Activated B cell treated with CpG ODN at 0.5 μM for 24 hours (primary cell): ENCODE measurements at regions not wholly inside any gene's neighbourhood (a gene's known extent, or its start where the extent isn't known, plus 50 kb on each side); places are given as distances from the start of the nearest gene placed in this dataset.

ENCODE experiments used
- ATAC-seq: fragments of 200-7000 bp; cut with Tn5 transposase; one replicate; pipeline ENCODE4 v1.10.0; 2021; ENCODE audit warnings: low read depth, mild to moderate bottlenecking, moderate library complexity
- CTCF ChIA-PET: fragments of 350-600 bp; sonication (Branson Sonifier 250); formaldehyde crosslinking; loops from one replicate; lab custom pipeline; 2021; ENCODE audit warnings: antibody characterized with exemption; lab: Charles Lee
- POLR2A ChIA-PET: fragments of 350-600 bp; sonication (Branson Sonifier 250); formaldehyde crosslinking; loops from one replicate; lab custom pipeline; 2021; ENCODE audit warnings: antibody characterized with exemption; lab: Charles Lee
- DNase-seq: peaks from one replicate; pipeline ENCODE4 v3.0.0; 2022
- H3K27ac Mint-ChIP-seq: one replicate; pipeline ENCODE4 v1.8.0; 2020; ENCODE audit warnings: mixed read lengths
- H3K27me3 Mint-ChIP-seq: one replicate; pipeline ENCODE4 v1.8.0; 2021; ENCODE audit warnings: mixed read lengths
- H3K36me3 Mint-ChIP-seq: one replicate; pipeline ENCODE4 v1.8.0; 2021; ENCODE audit warnings: low read depth, mixed read lengths
- H3K4me1 Mint-ChIP-seq: one replicate; pipeline ENCODE4 v1.8.0; 2021; ENCODE audit warnings: mixed read lengths
- H3K4me3 Mint-ChIP-seq: one replicate; pipeline ENCODE4 v1.8.0; 2020; ENCODE audit warnings: mild to moderate bottlenecking, mixed read lengths
- H3K9me3 Mint-ChIP-seq: one replicate; pipeline ENCODE4 v1.8.0; 2020; ENCODE audit warnings: mixed read lengths
- intact Hi-C: fragments of 100-400 bp; cut with micrococcal nuclease; formaldehyde crosslinking; loops from one replicate; pipeline ENCODE4 v1.15.1; 2024
- TF ChIP-seq, protein P1 (sequence below): fragments of 200-600 bp; IDR thresholded peaks from one replicate; pipeline ENCODE4 v1.8.0; 2022; ENCODE audit warnings: antibody characterized with exemption, mild to moderate bottlenecking

DNA sequence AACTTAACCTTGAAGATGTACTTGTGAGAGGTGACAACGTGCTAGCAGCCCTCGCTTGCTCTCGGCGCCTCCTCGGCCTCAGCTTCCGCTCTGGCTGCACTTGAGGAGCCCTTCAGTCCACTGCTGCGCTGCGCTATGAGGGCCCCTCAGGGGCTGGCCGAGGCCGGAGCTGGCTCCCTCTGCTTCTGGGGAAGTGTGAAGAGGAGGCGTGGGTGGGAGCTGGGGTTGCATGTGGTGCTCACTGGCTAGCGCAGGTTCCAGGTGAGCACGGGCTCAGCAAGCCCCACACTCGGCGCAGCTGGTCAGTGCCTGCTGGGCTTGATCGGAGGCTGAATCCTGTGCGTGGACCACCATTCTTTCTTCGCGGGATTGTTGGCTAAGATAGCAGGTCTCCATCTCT, 166.1 kb downstream of the MRPS30 start:
- CTCF ChIA-PET = no interaction called here
- intact Hi-C loops = no loop called here
- H3K4me1 Mint-ChIP-seq = no peaks in the 10 kb centered on the region
- H3K27me3 Mint-ChIP-seq = no peaks in the 10 kb centered on the region
- H3K9me3 Mint-ChIP-seq = peaks cover 6% of the 10 kb centered on the region
- TF ChIP-seq, protein P1, sequence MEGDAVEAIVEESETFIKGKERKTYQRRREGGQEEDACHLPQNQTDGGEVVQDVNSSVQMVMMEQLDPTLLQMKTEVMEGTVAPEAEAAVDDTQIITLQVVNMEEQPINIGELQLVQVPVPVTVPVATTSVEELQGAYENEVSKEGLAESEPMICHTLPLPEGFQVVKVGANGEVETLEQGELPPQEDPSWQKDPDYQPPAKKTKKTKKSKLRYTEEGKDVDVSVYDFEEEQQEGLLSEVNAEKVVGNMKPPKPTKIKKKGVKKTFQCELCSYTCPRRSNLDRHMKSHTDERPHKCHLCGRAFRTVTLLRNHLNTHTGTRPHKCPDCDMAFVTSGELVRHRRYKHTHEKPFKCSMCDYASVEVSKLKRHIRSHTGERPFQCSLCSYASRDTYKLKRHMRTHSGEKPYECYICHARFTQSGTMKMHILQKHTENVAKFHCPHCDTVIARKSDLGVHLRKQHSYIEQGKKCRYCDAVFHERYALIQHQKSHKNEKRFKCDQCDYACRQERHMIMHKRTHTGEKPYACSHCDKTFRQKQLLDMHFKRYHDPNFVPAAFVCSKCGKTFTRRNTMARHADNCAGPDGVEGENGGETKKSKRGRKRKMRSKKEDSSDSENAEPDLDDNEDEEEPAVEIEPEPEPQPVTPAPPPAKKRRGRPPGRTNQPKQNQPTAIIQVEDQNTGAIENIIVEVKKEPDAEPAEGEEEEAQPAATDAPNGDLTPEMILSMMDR = no peak
- no peaks in the 10 kb centered on the region for H3K36me3 Mint-ChIP-seq
- no peak overlapping the region for H3K4me3 Mint-ChIP-seq
- DNase-seq (no peak), ATAC-seq (no peak)
- POLR2A ChIA-PET = no interaction called here
- no peak overlapping the region for H3K27ac Mint-ChIP-seq

DNA sequence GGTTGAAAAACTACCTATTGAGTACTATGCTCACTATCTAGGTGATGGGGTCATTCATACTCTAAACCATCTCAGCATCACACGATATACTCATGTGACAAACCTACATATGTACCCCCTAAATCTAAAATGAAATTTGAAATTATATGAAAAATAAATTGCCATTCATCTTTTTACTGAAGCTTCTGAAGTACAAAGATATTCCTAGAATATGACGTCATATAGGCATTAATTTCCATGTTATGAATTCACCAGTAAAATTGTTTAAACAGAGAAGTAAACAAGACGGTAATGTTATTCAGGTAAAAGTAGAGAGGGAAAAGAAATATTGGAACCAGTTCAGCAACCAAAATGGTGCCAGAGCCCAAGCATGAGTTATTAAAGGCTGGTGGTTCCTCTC, 173.0 kb downstream of the MRPS30 start:
- Mint-ChIP-seq H3K4me3 (no peak overlapping the region), H3K27ac (no peak overlapping the region), H3K9me3 (peaks cover 35% of the 10 kb centered on the region), H3K36me3 (no peaks in the 10 kb centered on the region), H3K4me1 (no peaks in the 10 kb centered on the region), H3K27me3 (no peaks in the 10 kb centered on the region)
- TF ChIP-seq, protein P1 = no peak
- ATAC-seq (no peak), DNase-seq (no peak)
- intact Hi-C loops = no loop called here
- CTCF ChIA-PET = no interaction called here
- POLR2A ChIA-PET = no interaction called here

DNA sequence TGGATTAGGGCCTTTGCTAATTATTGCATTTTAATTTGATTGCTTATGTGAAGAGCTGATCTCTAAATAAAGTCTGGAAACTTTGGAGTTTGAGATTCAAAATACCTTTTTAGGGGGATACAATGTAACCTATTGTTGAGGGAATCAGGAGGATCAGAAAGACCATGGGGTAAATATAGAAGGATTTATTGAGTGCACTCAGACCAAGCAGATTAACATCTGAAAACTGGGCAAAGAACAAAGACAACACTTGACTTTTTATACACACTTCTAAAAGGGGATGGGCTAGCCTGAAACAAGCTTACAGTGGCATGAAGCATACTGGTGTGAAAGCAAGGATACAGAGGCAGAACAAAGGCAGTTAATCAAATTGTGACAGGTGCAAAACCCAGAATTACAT, 174.3 kb downstream of the MRPS30 start:
- no peak overlapping the region for H3K27ac Mint-ChIP-seq
- ATAC-seq (no peak), DNase-seq (no peak)
- no peak overlapping the region for H3K4me3 Mint-ChIP-seq
- CTCF ChIA-PET = no interaction called here
- H3K9me3 Mint-ChIP-seq = peaks cover 35% of the 10 kb centered on the region
- H3K4me1 Mint-ChIP-seq = no peaks in the 10 kb centered on the region
- POLR2A ChIA-PET = no interaction called here
- TF ChIP-seq, protein P1 = no peak
- no peaks in the 10 kb centered on the region for H3K27me3 Mint-ChIP-seq
- intact Hi-C loops = no loop called here
- no peaks in the 10 kb centered on the region for H3K36me3 Mint-ChIP-seq

DNA sequence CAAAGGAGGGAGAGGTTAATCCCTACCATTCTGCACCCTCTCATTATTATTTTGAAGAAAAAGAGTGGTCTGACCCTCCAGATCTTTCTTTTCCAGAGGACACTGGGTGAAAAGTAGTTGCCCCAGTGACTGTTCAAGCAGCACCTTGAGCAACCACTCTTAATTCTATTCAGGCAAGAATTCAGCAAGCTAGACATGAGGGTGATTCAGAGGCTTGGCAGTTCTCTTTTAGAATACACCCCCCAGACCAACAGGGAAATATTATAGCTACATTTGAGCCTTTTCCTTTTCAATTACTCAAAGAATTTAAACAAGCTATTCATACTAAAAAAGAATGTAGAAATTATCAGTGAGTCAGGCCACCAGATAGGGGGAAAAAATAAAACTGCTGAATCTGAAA, 178.3 kb downstream of the MRPS30 start:
- intact Hi-C loops = no loop called here
- POLR2A ChIA-PET = no interaction called here
- H3K27me3 Mint-ChIP-seq = no peaks in the 10 kb centered on the region
- no peaks in the 10 kb centered on the region for H3K36me3 Mint-ChIP-seq
- ATAC-seq (no peak), DNase-seq (no peak)
- no peak overlapping the region for H3K4me3 Mint-ChIP-seq
- TF ChIP-seq, protein P1 = no peak
- no peaks in the 10 kb centered on the region for H3K4me1 Mint-ChIP-seq
- H3K27ac Mint-ChIP-seq = no peak overlapping the region
- CTCF ChIA-PET = no interaction called here
- peaks cover 31% of the 10 kb centered on the region for H3K9me3 Mint-ChIP-seq

DNA sequence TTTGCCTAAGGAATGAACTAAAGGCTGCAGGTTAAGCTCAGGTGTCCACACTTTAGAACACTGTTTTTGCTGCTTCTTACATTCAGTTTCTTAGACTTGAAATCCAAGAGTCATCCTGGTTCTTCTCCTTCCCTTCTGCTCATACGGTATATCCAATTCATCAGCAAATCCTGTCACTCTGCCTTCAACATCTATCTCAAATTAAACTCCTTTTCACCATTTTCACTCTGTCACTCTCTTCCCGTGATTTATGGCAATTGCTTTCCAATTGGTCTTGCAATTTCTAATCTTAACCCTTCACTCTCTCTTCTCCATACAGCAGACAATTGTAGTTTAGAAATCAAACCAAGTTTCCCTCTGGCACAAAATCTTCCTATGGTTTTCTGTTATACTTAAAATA, 182.9 kb downstream of the MRPS30 start:
- Mint-ChIP-seq H3K27me3 (no peaks in the 10 kb centered on the region), H3K27ac (no peak overlapping the region), H3K9me3 (peaks cover 10% of the 10 kb centered on the region), H3K4me3 (no peak overlapping the region), H3K36me3 (no peaks in the 10 kb centered on the region), H3K4me1 (no peaks in the 10 kb centered on the region)
- POLR2A ChIA-PET = no interaction called here
- TF ChIP-seq, protein P1 = no peak
- intact Hi-C loops = no loop called here
- CTCF ChIA-PET = no interaction called here
- no peak for ATAC-seq
- DNase-seq = no peak
